DOHH2 (cell line): ENCODE measurements at regions not wholly inside any gene's neighbourhood (a gene's known extent, or its start where the extent isn't known, plus 50 kb on each side); places are given as distances from the start of the nearest gene placed in this dataset.

Experiments
- EZH2phosphoT487 ChIP-seq: fragments of 200-600 bp; sonication (generic); IDR thresholded peaks from 2 replicates; pipeline ENCODE4 v1.6.1; 2017; ENCODE audit warnings: borderline replicate concordance, mild to moderate bottlenecking, antibody characterized with exemption, low read length, moderate library complexity, mixed read lengths
- TF ChIP-seq, protein P1 (sequence below): fragments of 200-600 bp; sonication (generic); IDR thresholded peaks from one replicate; pipeline ENCODE4 v1.5.1; 2014; ENCODE audit warnings: antibody characterized with exemption, mild to moderate bottlenecking, low read depth, low read length; ENCODE audit not compliant: poor library complexity, severe bottlenecking

- TF ChIP-seq, protein P1, sequence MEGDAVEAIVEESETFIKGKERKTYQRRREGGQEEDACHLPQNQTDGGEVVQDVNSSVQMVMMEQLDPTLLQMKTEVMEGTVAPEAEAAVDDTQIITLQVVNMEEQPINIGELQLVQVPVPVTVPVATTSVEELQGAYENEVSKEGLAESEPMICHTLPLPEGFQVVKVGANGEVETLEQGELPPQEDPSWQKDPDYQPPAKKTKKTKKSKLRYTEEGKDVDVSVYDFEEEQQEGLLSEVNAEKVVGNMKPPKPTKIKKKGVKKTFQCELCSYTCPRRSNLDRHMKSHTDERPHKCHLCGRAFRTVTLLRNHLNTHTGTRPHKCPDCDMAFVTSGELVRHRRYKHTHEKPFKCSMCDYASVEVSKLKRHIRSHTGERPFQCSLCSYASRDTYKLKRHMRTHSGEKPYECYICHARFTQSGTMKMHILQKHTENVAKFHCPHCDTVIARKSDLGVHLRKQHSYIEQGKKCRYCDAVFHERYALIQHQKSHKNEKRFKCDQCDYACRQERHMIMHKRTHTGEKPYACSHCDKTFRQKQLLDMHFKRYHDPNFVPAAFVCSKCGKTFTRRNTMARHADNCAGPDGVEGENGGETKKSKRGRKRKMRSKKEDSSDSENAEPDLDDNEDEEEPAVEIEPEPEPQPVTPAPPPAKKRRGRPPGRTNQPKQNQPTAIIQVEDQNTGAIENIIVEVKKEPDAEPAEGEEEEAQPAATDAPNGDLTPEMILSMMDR, result no peak
- TF ChIP-seq EZH2phosphoT487, result no peak
Observed at GRCh38 chr2:188833799-188834198, 140.4 kb upstream of the COL3A1 start.
